ENCODE measurements at regions not wholly inside any gene's neighbourhood (a gene's known extent, or its start where the extent isn't known, plus 50 kb on each side); places are given as distances from the start of the nearest gene placed in this dataset.

- Histone ChIP-seq H3K36me3 (no peaks in the 10 kb centered on the region), H3K27ac (no peak overlapping the region), H3K27me3 (ENCODE audit: insufficient read depth, low read depth, severe bottlenecking) (no peaks in the 10 kb centered on the region), H3K9me3 (ENCODE audit: severe bottlenecking) (no peaks in the 10 kb centered on the region), H3K4me3 (ENCODE audit: low read depth, low read length) (no peak overlapping the region)
- DNase-seq: no peak
- TF ChIP-seq CTCF (IDR thresholded peaks at IDR 0.05; ENCODE audit: low read depth, low read length): no peak
These were observed 94.2 kb upstream of the ATXN1 start for GRCh38 chr6:16855460-16855859.

GRCh38 chr6:16854986-16855385, 93.7 kb upstream of the ATXN1 start:
- Histone ChIP-seq H3K9me3 (ENCODE audit: severe bottlenecking) (no peaks in the 10 kb centered on the region), H3K27ac (no peak overlapping the region), H3K27me3 (ENCODE audit: insufficient read depth, low read depth, severe bottlenecking) (no peaks in the 10 kb centered on the region), H3K36me3 (no peaks in the 10 kb centered on the region), H3K4me3 (ENCODE audit: low read depth, low read length) (no peak overlapping the region)
- no peak for TF ChIP-seq CTCF (IDR thresholded peaks at IDR 0.05; ENCODE audit: low read depth, low read length)
- no peak for DNase-seq

- H3K27me3 ChIP-seq (ENCODE audit: insufficient read depth, low read depth, severe bottlenecking): no peaks in the 10 kb centered on the region
- TF ChIP-seq CTCF (IDR thresholded peaks at IDR 0.05; ENCODE audit: low read depth, low read length): no peak
- H3K36me3 ChIP-seq: no peaks in the 10 kb centered on the region
- DNase-seq: no peak
- no peak overlapping the region for H3K4me3 ChIP-seq (ENCODE audit: low read depth, low read length)
- H3K27ac ChIP-seq: no peak overlapping the region
- H3K9me3 ChIP-seq (ENCODE audit: severe bottlenecking): no peaks in the 10 kb centered on the region
These were observed 91.4 kb upstream of the ATXN1 start for GRCh38 chr6:16852671-16853070.

GRCh38 chr6:16851758-16852157, 90.5 kb upstream of the ATXN1 start:
- Histone ChIP-seq H3K9me3 (ENCODE audit: severe bottlenecking) (no peaks in the 10 kb centered on the region), H3K36me3 (no peaks in the 10 kb centered on the region), H3K4me3 (ENCODE audit: low read depth, low read length) (no peak overlapping the region), H3K27me3 (ENCODE audit: insufficient read depth, low read depth, severe bottlenecking) (no peaks in the 10 kb centered on the region), H3K27ac (no peak overlapping the region)
- DNase-seq: no peak
- no peak for TF ChIP-seq CTCF (IDR thresholded peaks at IDR 0.05; ENCODE audit: low read depth, low read length)

- DNase-seq: no peak
- Histone ChIP-seq H3K27me3 (ENCODE audit: insufficient read depth, low read depth, severe bottlenecking) (no peaks in the 10 kb centered on the region), H3K36me3 (no peaks in the 10 kb centered on the region), H3K4me3 (ENCODE audit: low read depth, low read length) (no peak overlapping the region), H3K27ac (no peak overlapping the region), H3K9me3 (ENCODE audit: severe bottlenecking) (no peaks in the 10 kb centered on the region)
- TF ChIP-seq CTCF (IDR thresholded peaks at IDR 0.05; ENCODE audit: low read depth, low read length): no peak
These were observed 89.8 kb upstream of the ATXN1 start for GRCh38 chr6:16851044-16851540.

GRCh38 chr6:16850681-16851026, 89.4 kb upstream of the ATXN1 start:
- H3K27me3 ChIP-seq (ENCODE audit: insufficient read depth, low read depth, severe bottlenecking): no peaks in the 10 kb centered on the region
- H3K9me3 ChIP-seq (ENCODE audit: severe bottlenecking): no peaks in the 10 kb centered on the region
- no peak overlapping the region for H3K27ac ChIP-seq
- no peak for TF ChIP-seq CTCF (IDR thresholded peaks at IDR 0.05; ENCODE audit: low read depth, low read length)
- no peak for DNase-seq
- H3K36me3 ChIP-seq: no peaks in the 10 kb centered on the region
- no peak overlapping the region for H3K4me3 ChIP-seq (ENCODE audit: low read depth, low read length)

Measured in WERI-Rb-1 (cell line).